HUES48 (cell line): ENCODE measurements at regions not wholly inside any gene's neighbourhood (a gene's known extent, or its start where the extent isn't known, plus 50 kb on each side); places are given as distances from the start of the nearest gene placed in this dataset.

Experiments
- H3K27ac ChIP-seq: one replicate; pipeline ENCODE4 v1.7.0; 2013; ENCODE audit warnings: low read depth, low read length, inconsistent platforms
- H3K27me3 ChIP-seq: 2 replicates; pipeline ENCODE4 v1.6.1; 2013; ENCODE audit warnings: mild to moderate bottlenecking, low read length; ENCODE audit not compliant: control insufficient read depth, insufficient read depth
- H3K36me3 ChIP-seq: 2 replicates; pipeline ENCODE4 v1.6.1; 2013; ENCODE audit warnings: low read length; ENCODE audit not compliant: control insufficient read depth, insufficient read depth
- H3K4me1 ChIP-seq: 2 replicates; pipeline ENCODE4 v1.6.1; 2013; ENCODE audit warnings: mild to moderate bottlenecking, low read length; ENCODE audit not compliant: control insufficient read depth, insufficient read depth
- H3K4me3 ChIP-seq: 2 replicates; pipeline ENCODE4 v1.5.1; 2013; ENCODE audit warnings: mild to moderate bottlenecking, low read depth, low read length
- H3K9ac ChIP-seq: 2 replicates; pipeline ENCODE4 v1.6.1; 2013; ENCODE audit warnings: mild to moderate bottlenecking, low read depth, low read length, moderate library complexity
- H3K9me3 ChIP-seq: 2 replicates; pipeline ENCODE4 v1.6.1; 2013; ENCODE audit warnings: low read length; ENCODE audit not compliant: control insufficient read depth, insufficient read depth

DNA sequence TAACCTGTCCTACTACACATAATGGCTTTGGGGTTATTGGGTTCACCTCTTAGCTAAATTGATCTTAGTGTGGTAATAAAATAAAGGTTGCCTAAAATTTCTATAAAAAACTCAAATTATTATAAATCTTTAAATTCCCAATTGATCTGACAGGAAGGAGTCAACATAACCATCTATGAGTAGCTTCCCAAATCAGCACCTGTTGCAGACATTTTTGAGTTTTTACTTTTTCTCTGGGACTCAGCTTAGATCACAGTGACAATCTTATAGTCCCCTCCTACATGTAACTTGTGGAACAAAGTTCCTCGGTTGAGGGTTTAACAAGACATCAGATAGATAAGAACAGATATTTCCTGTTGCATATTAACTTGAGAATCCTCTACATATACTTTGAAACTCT lies 601.0 kb downstream of the TUSC7 start:
- Histone ChIP-seq H3K36me3 (no peaks in the 10 kb centered on the region), H3K4me1 (peaks cover 3% of the 10 kb centered on the region; the same call in 1 of the 2 replicates), H3K4me3 (no peak overlapping the region), H3K27ac (no peak overlapping the region), H3K27me3 (no peaks in the 10 kb centered on the region), H3K9ac (no peak overlapping the region), H3K9me3 (no peaks in the 10 kb centered on the region)

DNA sequence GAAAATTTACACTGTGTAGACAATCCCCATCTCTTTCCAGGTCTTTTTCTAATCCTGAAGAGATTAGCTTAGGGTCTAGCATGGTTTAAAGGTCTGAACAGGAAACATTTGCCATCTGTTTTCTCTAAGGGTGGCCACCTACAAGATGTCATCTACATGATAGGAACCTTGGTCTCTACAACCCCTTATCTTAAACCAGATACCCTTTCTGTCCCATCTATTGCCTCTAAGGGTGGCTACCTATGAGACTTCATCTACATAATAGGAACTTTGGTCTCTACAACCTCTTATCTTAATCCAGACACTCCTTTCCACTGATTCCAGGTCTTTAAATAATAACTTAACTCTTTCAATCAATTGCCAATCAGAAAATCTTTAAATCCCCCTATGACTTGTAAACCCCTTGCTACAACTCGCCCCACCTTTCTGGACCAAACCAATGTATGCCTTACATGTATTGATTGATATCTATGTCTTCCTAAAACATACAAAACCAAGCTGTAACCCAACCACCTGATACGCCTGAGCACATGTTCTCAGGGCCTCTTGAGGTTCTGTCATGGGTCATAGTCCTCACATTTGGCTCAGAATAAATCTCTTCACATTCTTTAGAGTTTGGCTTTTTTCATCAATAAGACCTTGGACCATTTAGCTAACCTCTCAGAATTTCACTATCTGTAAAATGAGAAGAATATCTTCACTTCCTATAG lies 605.0 kb downstream of the TUSC7 start:
- Histone ChIP-seq H3K36me3 (no peaks in the 10 kb centered on the region), H3K9me3 (no peaks in the 10 kb centered on the region), H3K4me1 (peaks cover 3% of the 10 kb centered on the region; the same call in 1 of the 2 replicates)

DNA sequence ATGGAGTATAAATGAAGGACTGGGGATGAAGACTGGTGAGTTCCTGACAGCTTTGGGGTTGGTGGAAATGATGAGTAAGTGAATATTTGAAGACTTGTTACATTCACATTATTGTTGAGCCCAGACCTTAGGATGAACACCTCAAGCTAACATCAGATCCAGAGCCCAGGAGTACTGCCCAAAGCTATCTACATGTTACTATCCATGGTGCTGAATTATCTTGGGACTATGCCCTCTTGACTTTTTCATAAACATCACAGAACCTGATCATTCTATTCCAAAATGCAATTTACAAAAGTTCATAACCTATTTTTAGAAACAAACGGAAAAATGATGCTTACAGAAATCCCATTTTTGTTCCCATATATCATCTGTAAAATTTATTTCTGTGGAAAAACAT lies 613.3 kb downstream of the TUSC7 start:
- Histone ChIP-seq H3K27ac (no peak overlapping the region), H3K4me1 (no peaks in the 10 kb centered on the region), H3K9ac (no peak overlapping the region), H3K27me3 (no peaks in the 10 kb centered on the region), H3K9me3 (no peaks in the 10 kb centered on the region), H3K36me3 (no peaks in the 10 kb centered on the region), H3K4me3 (no peak overlapping the region)

More for the DNA sequence above, 605.0 kb downstream of the TUSC7 start:
- no peak overlapping the region for H3K4me3 ChIP-seq
- no peak overlapping the region for H3K9ac ChIP-seq
- H3K27me3 ChIP-seq: no peaks in the 10 kb centered on the region
- no peak overlapping the region for H3K27ac ChIP-seq

DNA sequence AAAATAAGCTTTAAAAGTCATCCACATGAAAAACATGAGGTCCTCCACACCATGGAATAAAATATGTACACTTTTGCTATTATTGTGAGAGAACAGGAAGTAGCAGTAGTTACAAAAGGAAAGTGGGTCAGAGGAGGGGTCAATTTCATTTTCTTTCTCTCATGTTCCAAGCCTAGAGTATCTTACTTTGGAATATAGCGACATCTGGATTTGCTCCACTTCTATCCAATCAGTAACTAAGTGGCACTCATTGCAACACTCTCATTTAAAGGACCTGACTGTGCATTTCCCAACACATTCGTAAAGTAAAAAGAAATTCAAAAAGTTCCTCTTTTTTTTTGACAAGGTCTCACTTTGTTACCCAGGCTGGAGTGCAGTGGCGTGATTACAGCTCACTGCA lies 637.3 kb downstream of the TUSC7 start:
- H3K4me3 ChIP-seq: no peak overlapping the region
- H3K27ac ChIP-seq: no peak overlapping the region
- no peaks in the 10 kb centered on the region for H3K27me3 ChIP-seq
- H3K4me1 ChIP-seq: peaks cover 12% of the 10 kb centered on the region
- H3K36me3 ChIP-seq: no peaks in the 10 kb centered on the region
- no peak overlapping the region for H3K9ac ChIP-seq
- no peaks in the 10 kb centered on the region for H3K9me3 ChIP-seq

DNA sequence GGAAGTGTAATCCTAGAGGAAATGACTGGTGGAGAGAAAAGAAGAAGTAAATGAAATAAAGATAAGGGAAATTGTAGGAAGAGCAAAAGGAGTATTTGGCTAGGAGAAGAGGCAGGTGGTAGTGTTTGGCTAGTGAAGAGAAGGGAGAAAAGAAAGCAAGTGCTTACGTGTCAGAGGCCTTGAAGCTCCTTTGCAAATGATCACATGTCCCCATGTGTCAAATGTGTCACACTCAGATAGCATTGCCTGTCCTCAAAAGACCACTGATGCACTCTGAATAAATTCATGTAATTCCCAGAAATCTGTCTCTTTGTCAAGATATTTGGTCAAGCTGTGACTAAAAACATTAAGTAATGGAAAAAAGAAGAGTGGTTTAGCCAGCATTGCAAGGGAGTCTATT lies 639.3 kb downstream of the TUSC7 start:
- H3K36me3 ChIP-seq: no peaks in the 10 kb centered on the region
- no peaks in the 10 kb centered on the region for H3K4me1 ChIP-seq
- no peak overlapping the region for H3K9ac ChIP-seq
- no peaks in the 10 kb centered on the region for H3K27me3 ChIP-seq
- H3K27ac ChIP-seq: no peak overlapping the region
- H3K4me3 ChIP-seq: no peak overlapping the region
- no peaks in the 10 kb centered on the region for H3K9me3 ChIP-seq

DNA sequence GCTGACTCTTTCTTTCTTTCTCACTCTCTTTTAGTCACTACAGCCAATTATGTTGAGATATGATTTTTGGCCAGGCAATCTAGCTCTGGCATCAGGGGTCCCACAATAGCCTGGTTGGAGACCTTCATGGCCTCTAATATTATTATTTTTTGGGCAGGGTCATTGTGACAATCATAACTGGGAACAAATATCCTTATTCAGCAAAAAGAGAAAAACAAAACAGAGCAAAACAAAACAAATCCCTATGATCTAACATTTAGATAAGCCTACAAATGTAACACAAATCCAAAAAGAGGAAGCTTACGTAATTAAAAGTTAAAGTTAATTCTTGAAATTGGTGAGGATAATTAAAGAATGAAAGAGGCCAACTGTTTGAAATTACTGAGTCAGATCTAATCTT lies 640.0 kb downstream of the TUSC7 start:
- no peaks in the 10 kb centered on the region for H3K9me3 ChIP-seq
- H3K4me3 ChIP-seq: no peak overlapping the region
- no peaks in the 10 kb centered on the region for H3K36me3 ChIP-seq
- no peaks in the 10 kb centered on the region for H3K27me3 ChIP-seq
- no peak overlapping the region for H3K27ac ChIP-seq
- H3K4me1 ChIP-seq: no peaks in the 10 kb centered on the region
- H3K9ac ChIP-seq: no peak overlapping the region

DNA sequence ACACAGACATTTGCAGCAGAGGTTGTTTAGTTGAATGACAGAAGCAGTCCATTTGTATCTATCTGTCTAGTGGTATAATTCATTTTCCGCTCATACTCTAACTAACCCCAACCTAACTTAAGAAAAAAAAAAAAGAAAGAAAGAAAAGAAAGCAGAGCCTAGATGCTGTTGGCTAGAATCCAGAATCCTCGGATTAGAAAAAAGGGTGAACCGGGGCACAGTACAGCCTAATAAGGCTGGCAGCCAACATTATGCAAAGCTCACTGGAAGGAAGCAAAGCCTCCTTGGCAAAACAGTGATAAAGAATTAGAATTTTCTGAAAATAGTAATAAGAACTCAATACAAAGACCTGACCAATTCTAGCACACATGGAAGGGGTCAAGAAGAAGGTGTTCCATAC lies 640.8 kb downstream of the TUSC7 start:
- Histone ChIP-seq H3K9me3 (no peaks in the 10 kb centered on the region), H3K36me3 (no peaks in the 10 kb centered on the region), H3K27me3 (no peaks in the 10 kb centered on the region), H3K9ac (no peak overlapping the region), H3K4me3 (no peak overlapping the region), H3K4me1 (0 out of 2 replicates have a peak, but pooled peaks cover 1% of the 10 kb centered on the region), H3K27ac (no peak overlapping the region)

DNA sequence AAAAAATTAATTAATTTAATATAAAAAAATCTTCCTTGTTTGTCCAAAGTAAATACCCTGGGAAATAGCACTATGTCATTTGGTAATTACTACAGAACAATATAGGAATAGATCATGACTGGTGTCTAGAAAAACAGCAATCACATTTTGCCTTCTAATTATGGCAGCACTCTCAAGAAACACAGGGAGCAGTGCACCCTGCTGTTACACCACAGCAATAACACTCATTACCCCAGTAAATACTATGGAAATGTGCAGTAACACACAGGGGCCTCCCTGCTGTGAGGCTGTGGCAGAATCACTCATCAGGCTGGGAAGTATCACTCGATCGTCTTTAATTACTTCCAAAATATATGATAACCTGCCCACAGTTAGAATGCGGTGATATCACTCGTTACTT lies 646.0 kb downstream of the TUSC7 start:
- Histone ChIP-seq H3K27me3 (no peaks in the 10 kb centered on the region), H3K4me1 (peaks cover 32% of the 10 kb centered on the region), H3K9me3 (no peaks in the 10 kb centered on the region), H3K27ac (no peak overlapping the region), H3K4me3 (no peak overlapping the region), H3K36me3 (no peaks in the 10 kb centered on the region), H3K9ac (no peak overlapping the region)

DNA sequence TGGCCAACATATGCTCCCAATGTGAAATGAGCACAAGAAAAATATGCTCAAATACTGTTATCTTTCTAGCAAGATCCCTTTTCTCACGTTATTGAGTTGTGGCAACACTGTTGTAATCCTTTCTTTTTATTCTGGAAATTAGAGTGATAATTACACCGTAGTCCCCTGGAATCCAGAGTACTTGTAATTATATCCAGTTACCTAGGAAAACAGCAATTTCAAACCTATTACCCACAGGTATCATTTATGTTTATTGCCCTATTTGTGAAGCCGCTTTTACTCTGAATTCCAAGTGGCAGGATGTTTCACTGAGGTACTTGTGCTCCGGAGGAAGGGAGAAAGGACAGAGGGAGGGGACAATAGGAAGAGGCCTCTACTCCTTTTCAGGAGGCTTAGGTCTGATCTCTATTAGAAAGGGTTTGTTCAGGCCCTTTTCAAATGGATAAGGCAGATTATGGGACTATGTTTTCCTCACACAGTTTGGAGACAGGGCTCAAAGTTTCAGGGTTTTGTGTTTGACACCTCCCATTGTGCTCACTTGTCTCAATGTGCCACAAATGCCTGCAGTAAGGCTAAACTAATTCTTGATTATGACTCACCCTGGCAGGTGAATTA lies 646.6 kb downstream of the TUSC7 start:
- peak overlapping the region; percentile 83 for H3K27ac ChIP-seq
- peaks cover 32% of the 10 kb centered on the region for H3K4me1 ChIP-seq
- no peaks in the 10 kb centered on the region for H3K27me3 ChIP-seq
- no peak overlapping the region for H3K4me3 ChIP-seq
- H3K9ac ChIP-seq: no peak overlapping the region
- no peaks in the 10 kb centered on the region for H3K36me3 ChIP-seq
- no peaks in the 10 kb centered on the region for H3K9me3 ChIP-seq

DNA sequence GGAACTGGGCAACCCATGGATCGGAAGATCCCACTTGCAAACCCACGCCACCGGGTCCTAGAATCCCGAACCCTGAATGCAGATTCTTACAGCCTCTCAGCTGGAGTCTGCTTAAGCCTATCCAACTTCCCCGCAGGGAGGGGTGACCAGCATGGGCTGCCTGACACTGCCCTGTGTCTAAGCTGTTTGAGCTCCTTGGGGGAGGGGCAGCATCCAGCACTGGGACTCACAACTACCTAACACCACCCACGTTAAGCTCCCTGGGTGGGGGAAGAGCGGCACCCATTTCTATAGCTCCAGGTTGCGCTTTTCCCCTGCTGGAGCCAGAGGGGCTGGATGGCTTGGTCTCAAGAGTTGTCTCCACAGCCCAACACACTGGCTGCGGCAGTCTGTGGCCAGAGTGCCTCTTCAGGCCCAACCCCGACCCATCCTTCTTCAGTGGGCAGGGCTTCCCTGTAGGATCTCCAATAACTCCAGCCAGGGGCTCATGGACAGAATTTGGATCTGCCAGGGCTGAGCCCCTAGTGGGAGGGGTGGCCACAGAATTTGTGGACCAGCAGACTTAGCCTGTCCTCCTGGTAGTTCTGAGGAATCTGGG lies 649.2 kb downstream of the TUSC7 start:
- no peak overlapping the region for H3K9ac ChIP-seq
- no peak overlapping the region for H3K27ac ChIP-seq
- no peak overlapping the region for H3K4me3 ChIP-seq
- peaks cover 32% of the 10 kb centered on the region for H3K4me1 ChIP-seq
- no peaks in the 10 kb centered on the region for H3K36me3 ChIP-seq
- no peaks in the 10 kb centered on the region for H3K27me3 ChIP-seq
- no peaks in the 10 kb centered on the region for H3K9me3 ChIP-seq

DNA sequence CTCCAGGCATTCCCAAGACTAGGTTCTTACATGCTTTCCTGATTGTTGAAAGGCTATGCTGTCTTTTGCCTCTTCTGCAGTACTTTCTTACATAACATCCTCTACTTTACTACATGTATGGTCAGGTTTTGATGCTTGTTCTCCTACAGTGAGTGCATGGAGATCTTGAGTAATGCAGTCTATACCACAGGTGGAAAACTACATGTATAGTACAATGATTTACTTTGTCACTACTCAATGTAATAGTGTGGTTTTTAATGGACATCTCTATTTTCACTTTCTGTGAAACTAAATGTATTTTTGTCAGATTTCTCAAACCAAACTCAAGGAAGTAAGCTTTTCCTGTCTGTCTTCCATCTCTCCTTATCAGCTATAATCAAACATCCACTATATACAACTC lies 657.0 kb downstream of the TUSC7 start:
- Histone ChIP-seq H3K27ac (no peak overlapping the region), H3K4me3 (no peak overlapping the region), H3K9me3 (no peaks in the 10 kb centered on the region), H3K4me1 (no peaks in the 10 kb centered on the region), H3K9ac (no peak overlapping the region), H3K27me3 (no peaks in the 10 kb centered on the region), H3K36me3 (no peaks in the 10 kb centered on the region)
